ENCODE measurements at regions not wholly inside any gene's neighbourhood (a gene's known extent, or its start where the extent isn't known, plus 50 kb on each side); places are given as distances from the start of the nearest gene placed in this dataset.

DNA sequence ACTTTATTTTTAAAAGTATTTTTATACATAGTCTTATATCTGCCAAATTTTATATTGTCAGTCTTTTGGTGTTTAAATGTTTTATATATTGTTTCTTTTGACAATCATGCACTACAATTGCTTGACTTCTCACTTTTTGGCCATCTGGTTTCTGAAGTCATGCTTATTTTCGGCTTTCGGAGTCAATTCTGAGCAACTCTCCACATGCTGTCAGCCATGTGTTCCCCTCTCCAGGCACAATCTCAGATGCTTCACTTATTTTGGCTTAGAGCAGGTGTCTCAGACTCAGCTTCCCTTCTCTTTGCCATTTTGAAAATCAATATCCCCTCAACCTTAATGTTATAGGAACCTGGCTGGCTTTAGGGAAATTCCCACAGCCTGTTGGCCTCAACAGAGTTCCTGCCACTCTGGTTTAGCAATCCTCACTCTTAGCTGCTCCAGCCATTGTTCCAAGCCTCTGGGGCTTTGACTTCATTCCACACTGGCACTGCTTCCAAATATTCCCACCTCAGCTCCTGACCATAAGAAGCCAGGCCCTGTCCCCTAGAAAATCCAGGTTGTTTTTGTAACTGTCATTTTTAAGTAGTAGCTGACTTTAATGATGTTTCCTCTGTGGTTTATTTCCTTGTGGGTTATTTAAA, 125.5 kb upstream of the FAR2 start:
- Histone ChIP-seq H3K27ac (no peak overlapping the region), H3K4me2 (no peak overlapping the region), H3K79me2 (ENCODE audit: low read depth) (no peaks in the 10 kb centered on the region), H3K9ac (no peak overlapping the region), H3K9me3 (ENCODE audit: low read depth) (no peaks in the 10 kb centered on the region), H3K27me3 (no peaks in the 10 kb centered on the region), H4K20me1 (ENCODE audit: low read depth) (no peaks in the 10 kb centered on the region), H3K36me3 (no peaks in the 10 kb centered on the region), H3K4me3 (no peak overlapping the region), H3K4me1 (no peaks in the 10 kb centered on the region), H2AFZ (replicated peaks) (peak overlapping the region; percentile 82), H3F3A (ENCODE audit: low read depth) (no peaks in the 10 kb centered on the region)
- no peak overlapping the region for H3K4me3 Mint-ChIP-seq
- H3K36me3 Mint-ChIP-seq, result no peaks in the 10 kb centered on the region
- DNase-seq (ENCODE audit: low spot score), result peak; percentile 14
- TF ChIP-seq, protein P1, sequence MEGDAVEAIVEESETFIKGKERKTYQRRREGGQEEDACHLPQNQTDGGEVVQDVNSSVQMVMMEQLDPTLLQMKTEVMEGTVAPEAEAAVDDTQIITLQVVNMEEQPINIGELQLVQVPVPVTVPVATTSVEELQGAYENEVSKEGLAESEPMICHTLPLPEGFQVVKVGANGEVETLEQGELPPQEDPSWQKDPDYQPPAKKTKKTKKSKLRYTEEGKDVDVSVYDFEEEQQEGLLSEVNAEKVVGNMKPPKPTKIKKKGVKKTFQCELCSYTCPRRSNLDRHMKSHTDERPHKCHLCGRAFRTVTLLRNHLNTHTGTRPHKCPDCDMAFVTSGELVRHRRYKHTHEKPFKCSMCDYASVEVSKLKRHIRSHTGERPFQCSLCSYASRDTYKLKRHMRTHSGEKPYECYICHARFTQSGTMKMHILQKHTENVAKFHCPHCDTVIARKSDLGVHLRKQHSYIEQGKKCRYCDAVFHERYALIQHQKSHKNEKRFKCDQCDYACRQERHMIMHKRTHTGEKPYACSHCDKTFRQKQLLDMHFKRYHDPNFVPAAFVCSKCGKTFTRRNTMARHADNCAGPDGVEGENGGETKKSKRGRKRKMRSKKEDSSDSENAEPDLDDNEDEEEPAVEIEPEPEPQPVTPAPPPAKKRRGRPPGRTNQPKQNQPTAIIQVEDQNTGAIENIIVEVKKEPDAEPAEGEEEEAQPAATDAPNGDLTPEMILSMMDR (IDR thresholded peaks at IDR 0.05), result no peak
- TF ChIP-seq EZH2phosphoT487 (IDR thresholded peaks at IDR 0.05), result no peak
- no peak for TF ChIP-seq EZH2 (IDR thresholded peaks at IDR 0.05)
- no peak overlapping the region for H3K27ac Mint-ChIP-seq
- H3K4me1 Mint-ChIP-seq, result no peaks in the 10 kb centered on the region
- H3K27me3 Mint-ChIP-seq (ENCODE audit: insufficient read depth, low read depth), result no peaks in the 10 kb centered on the region
- H3K9me3 Mint-ChIP-seq, result no peaks in the 10 kb centered on the region

DNA sequence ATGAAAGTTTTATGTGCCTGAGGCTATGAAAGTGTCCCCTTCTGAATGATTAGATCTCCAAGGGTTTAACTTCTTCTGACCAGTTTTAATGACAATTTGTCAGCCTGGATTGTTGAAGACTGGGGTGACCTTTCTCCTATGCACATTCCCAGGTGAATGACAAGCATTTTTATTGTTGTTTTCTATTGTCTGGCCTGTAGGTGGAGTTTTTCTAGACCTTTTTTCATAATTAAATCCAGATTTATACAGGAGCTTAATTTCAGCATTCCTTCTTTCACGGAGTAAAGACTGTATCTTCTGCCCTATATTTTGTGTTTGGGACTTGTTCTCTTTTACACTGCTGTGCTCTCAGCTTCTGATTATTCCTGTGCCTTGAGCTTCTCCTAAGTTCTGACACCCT, 125.0 kb upstream of the FAR2 start:
- no peaks in the 10 kb centered on the region for H3F3A ChIP-seq (ENCODE audit: low read depth)
- Mint-ChIP-seq H3K4me1 (no peaks in the 10 kb centered on the region), H3K27ac (no peak overlapping the region), H3K27me3 (ENCODE audit: insufficient read depth, low read depth) (no peaks in the 10 kb centered on the region), H3K9me3 (no peaks in the 10 kb centered on the region), H3K4me3 (no peak overlapping the region), H3K36me3 (no peaks in the 10 kb centered on the region)
- H3K4me1 ChIP-seq, result no peaks in the 10 kb centered on the region
- H2AFZ ChIP-seq (replicated peaks), result peak overlapping the region; percentile 82
- H3K9me3 ChIP-seq (ENCODE audit: low read depth), result no peaks in the 10 kb centered on the region
- TF ChIP-seq, protein P1 (IDR thresholded peaks at IDR 0.05), result peak; percentile 35
- TF ChIP-seq EZH2 (IDR thresholded peaks at IDR 0.05), result no peak
- no peak overlapping the region for H3K4me3 ChIP-seq
- no peak overlapping the region for H3K9ac ChIP-seq
- no peak overlapping the region for H3K27ac ChIP-seq
- no peaks in the 10 kb centered on the region for H4K20me1 ChIP-seq (ENCODE audit: low read depth)
- H3K27me3 ChIP-seq, result no peaks in the 10 kb centered on the region
- DNase-seq (ENCODE audit: low spot score), result no peak
- no peaks in the 10 kb centered on the region for H3K79me2 ChIP-seq (ENCODE audit: low read depth)
- no peak overlapping the region for H3K4me2 ChIP-seq
- no peaks in the 10 kb centered on the region for H3K36me3 ChIP-seq

DNA sequence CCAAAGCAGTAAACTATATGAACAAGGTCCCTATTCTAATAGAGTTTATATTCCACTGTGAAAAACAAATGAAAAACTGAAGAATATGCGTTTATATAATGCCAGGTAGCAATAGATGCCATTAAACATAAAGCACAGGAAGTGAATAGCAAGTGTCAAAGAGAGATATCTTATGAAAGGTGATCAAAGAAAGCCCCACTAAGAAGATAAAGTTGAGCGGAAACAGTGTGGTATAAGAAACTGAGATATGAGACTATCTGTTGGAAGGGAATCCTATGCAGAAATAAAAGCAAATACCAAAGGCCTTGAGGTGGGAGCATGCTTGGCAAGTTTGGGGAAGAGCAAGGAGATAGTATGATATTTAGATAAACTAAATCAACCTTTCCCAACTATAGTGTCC, 123.1 kb upstream of the FAR2 start:
- H3K4me3 ChIP-seq, result no peak overlapping the region
- no peaks in the 10 kb centered on the region for H3F3A ChIP-seq (ENCODE audit: low read depth)
- no peaks in the 10 kb centered on the region for H3K9me3 Mint-ChIP-seq
- no peak for DNase-seq (ENCODE audit: low spot score)
- no peaks in the 10 kb centered on the region for H3K27me3 ChIP-seq
- TF ChIP-seq EZH2phosphoT487 (IDR thresholded peaks at IDR 0.05) (no peak), EZH2 (IDR thresholded peaks at IDR 0.05) (no peak)
- TF ChIP-seq, protein P1 (IDR thresholded peaks at IDR 0.05), result no peak
- no peak overlapping the region for H3K9ac ChIP-seq
- no peaks in the 10 kb centered on the region for H3K79me2 ChIP-seq (ENCODE audit: low read depth)
- no peaks in the 10 kb centered on the region for H3K27me3 Mint-ChIP-seq (ENCODE audit: insufficient read depth, low read depth)
- H2AFZ ChIP-seq (replicated peaks), result no peak overlapping the region
- no peaks in the 10 kb centered on the region for H3K36me3 ChIP-seq
- no peaks in the 10 kb centered on the region for H3K9me3 ChIP-seq (ENCODE audit: low read depth)
- H3K27ac Mint-ChIP-seq, result no peak overlapping the region
- H4K20me1 ChIP-seq (ENCODE audit: low read depth), result no peaks in the 10 kb centered on the region
- H3K4me2 ChIP-seq, result no peak overlapping the region
- no peak overlapping the region for H3K4me3 Mint-ChIP-seq
- H3K4me1 ChIP-seq, result no peaks in the 10 kb centered on the region
- H3K4me1 Mint-ChIP-seq, result no peaks in the 10 kb centered on the region
- no peak overlapping the region for H3K27ac ChIP-seq
- H3K36me3 Mint-ChIP-seq, result no peaks in the 10 kb centered on the region
